T-helper 2 cell (primary cell): ENCODE measurements at regions not wholly inside any gene's neighbourhood (a gene's known extent, or its start where the extent isn't known, plus 50 kb on each side); places are given as distances from the start of the nearest gene placed in this dataset.

Source experiments
- DNase-seq, 5 experiments: peaks; one replicate each; pipeline versions ENCODE4 v3.0.0 to v3.0.0-alpha.2; 2012 to 2022

DNA sequence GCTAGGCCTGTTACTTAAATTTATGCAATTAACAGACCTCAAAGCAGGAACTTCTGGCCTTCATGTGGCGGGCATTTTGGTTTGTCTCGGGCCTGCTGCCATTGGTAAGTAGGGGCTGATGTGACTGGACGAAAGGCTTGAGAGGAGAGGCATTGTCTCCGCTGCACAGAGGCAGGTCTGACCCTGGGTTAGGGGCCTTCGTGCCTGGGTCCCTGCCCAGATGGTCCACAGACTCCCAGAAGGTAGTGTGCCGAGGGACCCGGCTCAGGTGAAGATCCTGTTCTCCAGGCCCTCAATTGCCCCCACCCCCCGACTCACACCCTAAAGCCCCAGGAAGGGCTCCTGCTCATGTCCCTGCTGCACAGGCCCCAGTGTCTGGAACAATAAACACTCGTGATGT lies 764.9 kb downstream of the TMEM182 start:
- no peak for DNase-seq

- no peak for DNase-seq
These were observed 765.4 kb downstream of the TMEM182 start for GRCh38 chr2:103527278-103527677.

- no peak for DNase-seq
These were observed 768.1 kb downstream of the TMEM182 start for GRCh38 chr2:103529798-103530502.

DNA sequence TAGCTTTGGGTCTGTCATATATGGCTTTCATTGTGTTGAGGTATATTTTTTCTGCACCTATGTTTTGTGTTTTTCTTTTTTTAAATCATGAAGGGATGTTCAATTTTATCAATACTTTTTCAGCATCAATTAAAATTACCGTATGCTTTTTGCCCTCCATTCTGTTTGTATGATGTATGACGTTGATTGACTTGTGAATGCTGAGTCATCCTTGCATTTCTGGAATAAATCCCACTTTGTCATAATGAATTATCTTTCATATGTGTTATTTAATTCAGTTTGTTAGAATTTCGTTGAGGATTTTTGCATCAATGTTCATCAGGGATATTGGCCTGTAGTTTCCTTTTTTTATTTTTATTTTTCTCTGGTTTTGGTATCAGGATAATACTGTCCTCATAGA lies 790.9 kb downstream of the TMEM182 start:
- no peak for DNase-seq

DNA sequence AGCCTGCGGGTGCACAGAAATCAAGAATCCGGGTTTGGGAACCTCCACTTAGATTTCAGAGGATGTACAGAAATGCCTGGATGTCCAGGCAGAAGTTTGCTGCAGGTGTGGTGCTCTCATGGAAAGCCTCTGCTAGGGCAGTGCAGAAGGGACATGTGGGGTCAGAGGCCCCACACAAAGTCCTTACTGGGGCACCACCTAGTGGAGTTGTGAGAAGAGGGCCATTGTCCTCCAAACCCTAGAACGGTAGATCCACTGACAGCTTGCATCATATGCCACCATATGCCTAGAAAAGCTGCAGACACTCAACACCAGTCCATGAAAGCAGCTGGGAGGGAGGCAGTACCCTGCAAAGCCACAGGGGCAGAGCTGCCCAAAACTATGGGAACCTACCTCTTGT lies 833.0 kb downstream of the TMEM182 start:
- DNase-seq: no peak

DNA sequence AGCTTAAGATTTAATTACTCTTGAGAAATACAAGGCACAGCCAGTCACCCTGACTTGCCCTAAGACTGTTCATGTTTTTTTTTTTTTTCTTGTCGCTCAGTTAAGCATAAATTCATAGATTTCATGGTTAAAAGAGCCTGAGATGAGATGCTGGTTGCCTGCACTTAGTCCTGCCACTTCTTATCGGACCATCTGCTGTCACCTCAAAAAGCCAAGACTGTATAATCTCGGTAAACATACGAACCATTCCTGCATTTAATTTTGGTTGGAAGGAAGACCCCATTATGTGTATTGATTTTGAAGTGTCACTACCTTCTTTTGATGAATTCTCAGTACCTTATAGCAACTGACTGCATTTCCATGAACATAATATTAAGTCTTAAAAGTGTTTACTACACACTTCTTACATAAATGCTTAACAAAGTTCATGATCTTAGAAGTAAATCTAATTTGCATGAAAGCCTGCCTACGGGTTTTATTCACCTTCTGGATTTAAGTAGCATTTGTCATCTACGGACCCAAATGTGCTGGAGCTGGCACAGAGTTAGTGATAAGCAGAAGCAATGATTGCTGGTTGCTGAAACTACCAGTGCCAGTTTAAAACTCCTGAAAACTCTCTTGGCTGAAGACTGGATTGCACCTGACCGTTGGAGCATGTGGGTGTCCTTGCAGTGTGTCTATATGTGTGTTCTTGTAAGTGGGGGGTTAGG lies 843.4 kb downstream of the TMEM182 start:
- DNase-seq: no peak

- no peak for DNase-seq
These were observed 853.8 kb downstream of the TMEM182 start for GRCh38 chr2:103615611-103616105.

DNA sequence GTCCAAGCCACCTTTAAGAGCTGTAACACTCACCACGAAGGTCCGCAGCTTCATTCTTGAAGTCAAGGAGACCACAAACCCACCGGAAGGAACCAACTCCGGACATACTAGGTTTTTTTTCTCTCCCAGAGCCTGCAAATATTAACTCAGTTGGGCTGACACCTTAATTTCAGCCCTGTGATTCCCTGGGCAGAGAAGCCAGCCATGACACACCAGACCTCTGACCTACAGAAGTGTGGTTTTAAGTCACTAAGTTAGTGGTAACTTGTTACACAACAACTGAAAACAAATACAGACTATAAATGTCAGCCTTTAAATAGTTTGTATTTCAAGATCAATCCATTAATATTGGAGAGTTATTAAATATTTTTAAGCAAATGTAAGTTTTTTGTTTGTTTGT lies 855.1 kb downstream of the TMEM182 start:
- no peak for DNase-seq

DNA sequence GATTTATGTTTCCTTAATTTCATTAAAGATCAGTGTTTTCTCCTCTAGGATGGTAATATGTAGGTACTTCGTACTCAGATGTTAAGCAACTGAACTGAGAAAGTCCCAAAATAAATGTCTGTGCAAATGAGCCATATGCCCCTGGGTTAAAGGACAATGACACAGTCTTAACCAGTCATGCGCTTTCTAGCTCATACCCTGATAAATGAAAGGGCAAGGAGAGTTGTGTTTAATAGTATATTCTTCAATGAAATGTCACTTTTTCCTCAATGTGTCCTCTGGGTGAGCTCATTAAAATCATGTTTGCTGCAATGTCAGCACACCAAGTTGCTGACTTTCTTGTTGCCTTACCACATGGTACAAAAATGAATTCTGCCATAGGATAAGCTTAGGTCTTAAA lies 856.3 kb downstream of the TMEM182 start:
- no peak for DNase-seq

GRCh38 chr2:103627301-103627700 lies 865.5 kb downstream of the TMEM182 start:
- no peak for DNase-seq

GRCh38 chr2:103638978-103639377 lies 877.1 kb downstream of the TMEM182 start:
- DNase-seq: no peak

- no peak for DNase-seq
These were observed 894.7 kb downstream of the TMEM182 start for GRCh38 chr2:103656558-103656957.

DNA sequence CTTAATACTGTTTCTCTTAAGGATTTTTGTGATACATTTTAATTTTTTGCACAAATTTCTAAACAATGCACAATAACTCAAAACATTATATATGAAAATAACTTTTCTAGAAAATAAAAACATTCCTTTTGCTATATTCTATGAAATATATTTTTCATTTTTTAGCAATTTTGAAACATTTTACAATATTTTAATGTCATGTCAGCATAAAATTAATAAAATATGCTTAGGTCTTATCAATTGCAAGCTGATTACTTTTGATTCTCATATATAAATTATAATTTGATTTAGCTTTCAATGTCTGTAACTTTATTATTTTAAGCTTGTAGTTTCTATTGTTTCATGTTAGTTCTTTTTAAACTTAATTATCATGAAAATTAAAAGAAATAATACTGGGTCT lies 898.7 kb downstream of the TMEM182 start:
- DNase-seq: no peak

DNA sequence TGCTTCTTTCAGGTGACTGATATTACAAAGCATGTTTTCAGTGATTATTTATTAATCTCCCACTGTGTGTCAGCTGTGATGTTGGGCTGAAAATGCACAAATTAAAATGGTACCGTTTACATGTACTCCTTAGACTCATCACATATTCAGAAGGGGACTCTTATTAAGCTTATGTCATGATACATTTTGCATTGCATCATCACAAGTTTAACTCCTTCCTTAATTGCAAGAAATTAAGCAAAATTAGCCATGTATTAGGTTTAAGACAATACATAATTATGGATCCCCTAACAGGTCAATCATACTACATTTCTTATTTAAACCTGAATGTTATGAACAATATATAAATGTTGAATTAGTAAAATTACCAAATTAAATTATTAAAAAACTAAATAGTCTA lies 899.1 kb downstream of the TMEM182 start:
- no peak for DNase-seq

DNA sequence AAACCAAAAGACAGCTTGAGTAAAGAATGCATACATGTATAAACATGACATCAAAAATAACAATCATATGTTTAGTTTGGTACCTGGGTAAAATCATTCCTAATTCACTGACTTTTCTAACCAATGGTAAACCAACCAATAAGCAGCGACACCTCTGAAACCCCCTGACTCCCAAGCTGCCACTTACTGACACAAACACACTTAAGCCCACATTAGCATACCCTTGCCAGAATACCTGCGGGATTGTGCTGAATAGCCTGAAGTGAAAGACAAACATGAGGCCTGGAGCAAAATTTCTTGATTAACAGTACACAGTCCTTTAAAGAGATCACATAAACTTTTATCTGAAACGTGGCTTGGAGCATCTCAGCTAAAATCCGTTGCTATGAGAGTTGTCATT lies 902.9 kb downstream of the TMEM182 start:
- no peak for DNase-seq

DNA sequence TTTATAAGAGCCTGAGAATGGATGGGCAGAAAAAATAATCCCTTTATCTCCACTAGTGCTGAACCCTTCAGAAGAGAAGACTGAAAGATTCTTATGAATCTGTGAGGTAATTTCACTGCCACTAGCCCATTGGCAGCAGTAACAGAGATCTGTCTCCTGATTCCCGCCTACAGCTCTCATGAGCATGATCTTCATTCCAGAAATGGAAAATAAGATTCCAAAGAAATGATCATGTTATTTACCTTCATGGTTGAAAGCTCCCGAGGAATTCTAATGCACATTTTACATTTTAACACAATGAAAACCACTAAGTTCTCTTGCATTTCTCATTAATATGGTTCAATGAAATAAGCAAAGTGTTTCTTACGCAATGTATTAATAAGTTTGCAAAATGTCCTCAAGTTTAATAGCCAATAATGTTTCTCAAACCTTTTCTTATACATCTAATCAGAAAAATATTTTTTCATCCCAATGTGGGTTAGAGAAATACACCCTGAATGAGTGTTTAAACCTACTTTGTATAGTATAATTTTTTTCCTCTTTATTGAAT lies 905.6 kb downstream of the TMEM182 start:
- DNase-seq: no peak

- no peak for DNase-seq
These were observed 907.7 kb downstream of the TMEM182 start for GRCh38 chr2:103669531-103669930.
